ENCODE measurements at regions not wholly inside any gene's neighbourhood (a gene's known extent, or its start where the extent isn't known, plus 50 kb on each side); places are given as distances from the start of the nearest gene placed in this dataset.

- Histone ChIP-seq H3K79me2 (ENCODE audit: insufficient read depth) (no peaks in the 10 kb centered on the region), H3K27ac (ENCODE audit: low read depth in 2 of 2, low read length in 1 of 2) (no peak overlapping the region), H3K9ac (no peak overlapping the region), H3F3A (replicated peaks; ENCODE audit: insufficient read depth) (no peaks in the 10 kb centered on the region), H3K36me3 (replicated peaks in 1 of 2; ENCODE audit: control insufficient read depth in 1 of 2, insufficient read depth in 2 of 2, low read length in 1 of 2) (no peaks in the 10 kb centered on the region), H3K4me1 (ENCODE audit: control insufficient read depth in 1 of 2, insufficient read depth in 2 of 2, low read depth in 1 of 2, low read length in 1 of 2) (no peaks in the 10 kb centered on the region), H4K20me1 (ENCODE audit: insufficient read depth) (no peaks in the 10 kb centered on the region), H3K4me2 (no peak overlapping the region), H3K27me3 (ENCODE audit: insufficient read depth) (no peaks in the 10 kb centered on the region), H3K9me3 (no peaks in the 10 kb centered on the region), H3K9me2 (no peaks in the 10 kb centered on the region; the same call in 1 of the 2 replicates), H3K4me3 (ENCODE audit: low read depth in 2 of 2, low read length in 1 of 2) (no peak overlapping the region), H2AFZ (ENCODE audit: low read depth) (no peak overlapping the region)
- CTCF ChIA-PET: interaction anchor here (1.5 kb wide), 1 partner anchor 17 kb away, joined by 3 read pairs; no protein-coding TSS in a partner anchor
- POLR2A ChIA-PET: no interaction called here
- no peak for DNase-seq
- TF ChIP-seq JUND (IDR thresholded peaks at IDR 0.05) (no peak), NRF1 (IDR thresholded peaks at IDR 0.05; ENCODE audit: low read depth, low read length) (no peak), USF1 (IDR thresholded peaks at IDR 0.05; ENCODE audit: borderline replicate concordance, low read depth) (no peak), EP300 (IDR thresholded peaks at IDR 0.05; ENCODE audit: borderline replicate concordance in 1 of 2, low read depth in 1 of 2, low read length in 1 of 2) (no peak), IRF3 (IDR thresholded peaks at IDR 0.05; ENCODE audit: low read depth, low read length) (no peak), POLR2AphosphoS5 (IDR thresholded peaks at IDR 0.05; ENCODE audit: low read depth, low read length) (no peak), CHD2 (IDR thresholded peaks at IDR 0.05; ENCODE audit: low read length, partially characterized antibody) (no peak), RCOR1 (IDR thresholded peaks at IDR 0.05; ENCODE audit: low read length) (no peak), USF2 (IDR thresholded peaks at IDR 0.05; ENCODE audit: borderline replicate concordance, low read depth, low read length) (no peak), GABPA (IDR thresholded peaks at IDR 0.05; ENCODE audit: low read depth) (no peak), MXI1 (IDR thresholded peaks at IDR 0.05; ENCODE audit: low read depth, low read length) (no peak), ZBTB33 (IDR thresholded peaks at IDR 0.05; ENCODE audit: borderline replicate concordance, low read depth) (no peak)
Observed at GRCh38 chr2:209191139-209191538, 232.7 kb upstream of the MAP2 start.

GRCh38 chr2:209194717-209195116 lies 229.1 kb upstream of the MAP2 start:
- Histone ChIP-seq H3K27me3 (ENCODE audit: insufficient read depth) (no peaks in the 10 kb centered on the region), H3K79me2 (ENCODE audit: insufficient read depth) (no peaks in the 10 kb centered on the region), H2AFZ (ENCODE audit: low read depth) (no peak overlapping the region), H3K4me2 (no peak overlapping the region), H3K27ac (ENCODE audit: low read depth in 2 of 2, low read length in 1 of 2) (no peak overlapping the region), H3K36me3 (replicated peaks in 1 of 2; ENCODE audit: control insufficient read depth in 1 of 2, insufficient read depth in 2 of 2, low read length in 1 of 2) (no peaks in the 10 kb centered on the region), H3K9ac (no peak overlapping the region), H3F3A (replicated peaks; ENCODE audit: insufficient read depth) (no peaks in the 10 kb centered on the region), H3K9me3 (no peaks in the 10 kb centered on the region), H3K4me1 (ENCODE audit: control insufficient read depth in 1 of 2, insufficient read depth in 2 of 2, low read depth in 1 of 2, low read length in 1 of 2) (no peaks in the 10 kb centered on the region), H3K9me2 (no peaks in the 10 kb centered on the region; the same call in 1 of the 2 replicates), H4K20me1 (ENCODE audit: insufficient read depth) (no peaks in the 10 kb centered on the region), H3K4me3 (ENCODE audit: low read depth in 2 of 2, low read length in 1 of 2) (no peak overlapping the region)
- 10% methylated on average over 2 of the region's 2 CpGs for WGBS (ENCODE audit: low lambda C conversion rate)
- ChIA-PET CTCF (interaction anchor here (1.0 kb wide), 1 partner anchor 375 kb away, joined by 3 read pairs; no protein-coding TSS in a partner anchor), POLR2A (no interaction called here)
- no peak for DNase-seq
- no peak for TF ChIP-seq USF2 (IDR thresholded peaks at IDR 0.05; ENCODE audit: borderline replicate concordance, low read depth, low read length)
- TF ChIP-seq FOXM1 (IDR thresholded peaks at IDR 0.05; ENCODE audit: low read depth): no peak
- TF ChIP-seq ZBTB33 (IDR thresholded peaks at IDR 0.05; ENCODE audit: borderline replicate concordance, low read depth): no peak
- no peak for TF ChIP-seq FOXJ3 (CRISPR knock-in tag; IDR thresholded peaks at IDR 0.05)
- no peak for TF ChIP-seq SMC3 (IDR thresholded peaks at IDR 0.05; ENCODE audit: low read depth, low read length)
- no peak for TF ChIP-seq RCOR1 (IDR thresholded peaks at IDR 0.05; ENCODE audit: low read length)
- TF ChIP-seq MEF2A (IDR thresholded peaks at IDR 0.05; ENCODE audit: borderline replicate concordance, low read depth): no peak
- no peak for TF ChIP-seq POLR2AphosphoS5 (IDR thresholded peaks at IDR 0.05; ENCODE audit: low read depth, low read length)
- TF ChIP-seq GABPA (IDR thresholded peaks at IDR 0.05; ENCODE audit: low read depth): no peak
- no peak for TF ChIP-seq FOSL2 (IDR thresholded peaks at IDR 0.05; ENCODE audit: borderline replicate concordance, low read depth)
- no peak for TF ChIP-seq GATA2 (CRISPR knock-in tag; IDR thresholded peaks at IDR 0.05)
- TF ChIP-seq MAX (IDR thresholded peaks at IDR 0.05; ENCODE audit: low read depth): no peak
- no peak for TF ChIP-seq TCF12 (IDR thresholded peaks at IDR 0.05)

Measured in SK-N-SH (cell line).